OCI-LY1 (cell line): ENCODE measurements at regions not wholly inside any gene's neighbourhood (a gene's known extent, or its start where the extent isn't known, plus 50 kb on each side); places are given as distances from the start of the nearest gene placed in this dataset.

Experiments
- CTCF ChIP-seq: fragments of 200-600 bp; sonication (generic), shearing (Covaris generic); IDR thresholded peaks from 2 replicates; pipeline ENCODE4 v1.5.1; 2017; ENCODE audit warnings: mild to moderate bottlenecking, antibody characterized with exemption, low read length, moderate library complexity, mixed read lengths
- EZH2 ChIP-seq: fragments of 200-600 bp; sonication (generic), shearing (Covaris generic); IDR thresholded peaks from 2 replicates; pipeline ENCODE4 v1.8.0; 2017; ENCODE audit warnings: borderline replicate concordance, mixed run types, mild to moderate bottlenecking, antibody characterized with exemption, low read length, moderate library complexity, mixed read lengths

- TF ChIP-seq CTCF, result no peak
- TF ChIP-seq EZH2, result no peak
Observed at GRCh38 chr21:39120876-39121599, 62.2 kb downstream of the PSMG1 start.
